Progenitor cell of endocrine pancreas (in vitro differentiated cells): ENCODE measurements at regions not wholly inside any gene's neighbourhood (a gene's known extent, or its start where the extent isn't known, plus 50 kb on each side); places are given as distances from the start of the nearest gene placed in this dataset.
"Not testable (repeated sequence)": the region's sequence is repeated elsewhere in the genome, so short reads cannot be mapped to it uniquely, and the experiment has no call there.

Source experiments
- DNase-seq: peaks from one replicate; pipeline ENCODE4 v3.0.0; 2021; ENCODE audit warnings: low spot score; ENCODE audit not compliant: unreplicated experiment
- H3K27ac Mint-ChIP-seq: 2 replicates; pipeline ENCODE4 v1.8.0; 2021; ENCODE audit warnings: mild to moderate bottlenecking, moderate library complexity, mixed read lengths
- H3K27me3 Mint-ChIP-seq: 2 replicates; pipeline ENCODE4 v1.8.0; 2021; ENCODE audit warnings: mixed read lengths
- H3K36me3 Mint-ChIP-seq: 2 replicates; pipeline ENCODE4 v1.8.0; 2022; ENCODE audit warnings: mixed read lengths; ENCODE audit not compliant: insufficient read depth
- H3K4me1 Mint-ChIP-seq: 2 replicates; pipeline ENCODE4 v1.8.0; 2021; ENCODE audit warnings: low read depth, mixed read lengths
- H3K4me3 Mint-ChIP-seq: 2 replicates; pipeline ENCODE4 v1.8.0; 2021; ENCODE audit warnings: low read depth, mild to moderate bottlenecking, moderate library complexity, mixed read lengths
- H3K9me3 Mint-ChIP-seq: 2 replicates; pipeline ENCODE4 v1.8.0; 2021; ENCODE audit warnings: low read depth, mixed read lengths
- CTCF ChIP-seq: fragments of 200-600 bp; sonication (generic); IDR thresholded peaks from one replicate; pipeline ENCODE4 v1.5.0; 2021; ENCODE audit warnings: antibody characterized with exemption, mild to moderate bottlenecking; ENCODE audit not compliant: unreplicated experiment

- Mint-ChIP-seq H3K27me3 (no peaks in the 10 kb centered on the region), H3K36me3 (no peaks in the 10 kb centered on the region), H3K4me3 (no peak overlapping the region), H3K27ac (no peak overlapping the region), H3K4me1 (peaks cover 2% of the 10 kb centered on the region), H3K9me3 (no peaks in the 10 kb centered on the region)
- DNase-seq, result no peak
- no peak for TF ChIP-seq CTCF
These were observed 428.4 kb downstream of the ARL4A start for GRCh38 chr7:13115855-13116254.

GRCh38 chr7:13117103-13117502 is 429.7 kb downstream of the ARL4A start:
- DNase-seq, result no peak
- no peak overlapping the region for H3K4me3 Mint-ChIP-seq
- peaks cover 2% of the 10 kb centered on the region for H3K4me1 Mint-ChIP-seq
- no peaks in the 10 kb centered on the region for H3K36me3 Mint-ChIP-seq
- TF ChIP-seq CTCF, result peak; percentile 38
- H3K27ac Mint-ChIP-seq, result no peak overlapping the region
- no peaks in the 10 kb centered on the region for H3K27me3 Mint-ChIP-seq
- peaks cover 4% of the 10 kb centered on the region for H3K9me3 Mint-ChIP-seq

GRCh38 chr7:13117592-13117991 is 430.2 kb downstream of the ARL4A start:
- TF ChIP-seq CTCF, result no peak
- peaks cover 3% of the 10 kb centered on the region for H3K36me3 Mint-ChIP-seq
- H3K4me1 Mint-ChIP-seq, result peaks cover 2% of the 10 kb centered on the region
- H3K27ac Mint-ChIP-seq, result no peak overlapping the region
- no peak for DNase-seq
- H3K9me3 Mint-ChIP-seq, result peaks cover 9% of the 10 kb centered on the region
- H3K27me3 Mint-ChIP-seq, result no peaks in the 10 kb centered on the region
- no peak overlapping the region for H3K4me3 Mint-ChIP-seq

- H3K27me3 Mint-ChIP-seq, H3K4me1 Mint-ChIP-seq, H3K4me3 Mint-ChIP-seq, H3K36me3 Mint-ChIP-seq, DNase-seq, H3K27ac Mint-ChIP-seq: not testable (repeated sequence)
- peaks cover 34% of the 10 kb centered on the region for H3K9me3 Mint-ChIP-seq
These were observed 437.2 kb downstream of the ARL4A start for GRCh38 chr7:13124629-13125028.

- DNase-seq, result no peak
- no peaks in the 10 kb centered on the region for H3K27me3 Mint-ChIP-seq
- H3K4me1 Mint-ChIP-seq, result no peaks in the 10 kb centered on the region
- no peak for TF ChIP-seq CTCF
- no peak overlapping the region for H3K4me3 Mint-ChIP-seq
- peaks cover 3% of the 10 kb centered on the region for H3K36me3 Mint-ChIP-seq
- peaks cover 32% of the 10 kb centered on the region for H3K9me3 Mint-ChIP-seq
- no peak overlapping the region for H3K27ac Mint-ChIP-seq
These were observed 438.9 kb downstream of the ARL4A start for GRCh38 chr7:13126347-13126746.

- no peak for TF ChIP-seq CTCF
- H3K4me3 Mint-ChIP-seq, result no peak overlapping the region
- H3K27me3 Mint-ChIP-seq, result no peaks in the 10 kb centered on the region
- H3K4me1 Mint-ChIP-seq, result no peaks in the 10 kb centered on the region
- no peak for DNase-seq
- no peak overlapping the region for H3K27ac Mint-ChIP-seq
- H3K9me3 Mint-ChIP-seq, result peaks cover 3% of the 10 kb centered on the region
- no peaks in the 10 kb centered on the region for H3K36me3 Mint-ChIP-seq
These were observed 442.9 kb downstream of the ARL4A start for GRCh38 chr7:13130321-13130720.

- H3K27ac Mint-ChIP-seq, H3K4me1 Mint-ChIP-seq, H3K36me3 Mint-ChIP-seq, DNase-seq, H3K27me3 Mint-ChIP-seq, H3K9me3 Mint-ChIP-seq, H3K4me3 Mint-ChIP-seq: not testable (repeated sequence)
These were observed 443.5 kb downstream of the ARL4A start for GRCh38 chr7:13130906-13131305.
